CD14-positive monocyte (primary cell): ENCODE measurements at regions not wholly inside any gene's neighbourhood (a gene's known extent, or its start where the extent isn't known, plus 50 kb on each side); places are given as distances from the start of the nearest gene placed in this dataset.

Experiments used
- DNase-seq, 3 donors: peaks; one replicate each; pipeline ENCODE4 v3.0.0-alpha.2; 2011 to 2022
- H2AFZ ChIP-seq: 2 replicates; pipeline ENCODE4 v1.6.0; 2012; ENCODE audit warnings: mild to moderate bottlenecking, low read depth, low read length, inconsistent platforms; ENCODE audit not compliant: insufficient read depth, poor library complexity, severe bottlenecking
- H3K27ac ChIP-seq, 2 donors: 1 replicate in 1 of 2; 2 replicates in 1 of 2; pipeline ENCODE4 v1.5.1; 2012 to 2013; ENCODE audit warnings: low read length in 2 of 2, control low read depth in 1 of 2, inconsistent platforms in 1 of 2, low read depth in 1 of 2, mild to moderate bottlenecking in 1 of 2
- H3K27me3 ChIP-seq, 2 donors: one replicate each; pipeline versions ENCODE4 v1.6.0 to v1.6.1; 2011 to 2013; ENCODE audit warnings: low read length in 2 of 2; ENCODE audit not compliant: control insufficient read depth in 2 of 2, insufficient read depth in 2 of 2
- H3K36me3 ChIP-seq, 2 donors: replicated peaks in 1 of 2; 1 replicate in 1 of 2; 2 replicates in 1 of 2; pipeline versions ENCODE4 v1.5.1 to v1.6.1; 2012 to 2013; ENCODE audit warnings: low read length in 2 of 2, control low read depth in 1 of 2, inconsistent platforms in 1 of 2, mild to moderate bottlenecking in 1 of 2; ENCODE audit not compliant: insufficient read depth in 2 of 2, control insufficient read depth in 1 of 2
- H3K4me1 ChIP-seq, 2 donors: 1 replicate in 1 of 2; 2 replicates in 1 of 2; pipeline versions ENCODE4 v1.5.1 to v1.6.1; 2012 to 2013; ENCODE audit warnings: low read length in 2 of 2, control low read depth in 1 of 2, inconsistent platforms in 1 of 2, mild to moderate bottlenecking in 1 of 2, moderate library complexity in 1 of 2; ENCODE audit not compliant: insufficient read depth in 2 of 2, control insufficient read depth in 1 of 2
- H3K4me2 ChIP-seq: replicated peaks from 2 replicates; pipeline ENCODE3; 2012; ENCODE audit warnings: low read length, moderate library complexity, mild to moderate bottlenecking; ENCODE audit not compliant: poor library complexity, severe bottlenecking; ENCODE audit errors: extremely low read depth
- H3K4me3 ChIP-seq, 3 experiments: fragments of 200-600 bp in 1 of 3; sonication (generic) in 1 of 3; replicated peaks in 1 of 3; 1 replicate in 2 of 3; 2 replicates in 1 of 3; pipeline ENCODE4 v1.5.1; 2011 to 2013; ENCODE audit warnings: low read length in 3 of 3, mild to moderate bottlenecking in 3 of 3, control low read depth in 2 of 3, low read depth in 2 of 3, inconsistent platforms in 1 of 3, moderate library complexity in 1 of 3
- H3K79me2 ChIP-seq: 2 replicates; pipeline ENCODE4 v1.6.0; 2012; ENCODE audit warnings: mild to moderate bottlenecking, control low read depth, inconsistent platforms, low read length, moderate library complexity; ENCODE audit not compliant: insufficient read depth
- H3K9ac ChIP-seq: 2 replicates; pipeline ENCODE4 v1.6.0; 2017; ENCODE audit warnings: low read length, mild to moderate bottlenecking; ENCODE audit not compliant: insufficient read depth, poor library complexity, severe bottlenecking
- H3K9me3 ChIP-seq, 2 donors: replicated peaks in 1 of 2; 1 replicate in 1 of 2; 2 replicates in 1 of 2; pipeline versions ENCODE4 v1.5.1 to v1.6.1; 2012 to 2013; ENCODE audit warnings: low read length in 2 of 2, control low read depth in 1 of 2; ENCODE audit not compliant: control insufficient read depth in 1 of 2, insufficient read depth in 1 of 2
- H4K20me1 ChIP-seq: 2 replicates; pipeline ENCODE4 v1.6.0; 2012; ENCODE audit warnings: mild to moderate bottlenecking, low read length, control low read depth, moderate library complexity; ENCODE audit not compliant: insufficient read depth
- H3K27ac Mint-ChIP-seq, 7 donors: one replicate each; pipeline ENCODE4 v1.8.0; 2020; ENCODE audit warnings: mild to moderate bottlenecking in 7 of 7, mixed read lengths in 7 of 7, moderate library complexity in 6 of 7, inconsistent platforms in 2 of 7
- H3K27me3 Mint-ChIP-seq, 3 donors: one replicate each; pipeline ENCODE4 v1.8.0; 2021 to 2022; ENCODE audit warnings: low read depth in 3 of 3, mild to moderate bottlenecking in 3 of 3, mixed read lengths in 3 of 3, moderate library complexity in 3 of 3, inconsistent platforms in 1 of 3
- H3K36me3 Mint-ChIP-seq, 2 donors: one replicate each; pipeline ENCODE4 v1.8.0; 2020; ENCODE audit warnings: mixed read lengths in 2 of 2, inconsistent platforms in 1 of 2, mild to moderate bottlenecking in 1 of 2
- H3K4me1 Mint-ChIP-seq: one replicate; pipeline ENCODE4 v1.8.0; 2020; ENCODE audit warnings: mild to moderate bottlenecking, mixed read lengths
- H3K4me3 Mint-ChIP-seq, 2 donors: one replicate each; pipeline ENCODE4 v1.8.0; 2020; ENCODE audit warnings: mild to moderate bottlenecking in 2 of 2, mixed read lengths in 2 of 2, moderate library complexity in 1 of 2
- H3K9me3 Mint-ChIP-seq, 7 donors: one replicate each; pipeline ENCODE4 v1.8.0; 2020 to 2022; ENCODE audit warnings: mixed read lengths in 7 of 7, mild to moderate bottlenecking in 6 of 7, moderate library complexity in 6 of 7, inconsistent platforms in 2 of 7
- WGBS: methylation state at CpG from one replicate; pipeline ENCODE4 v1.1.5; 2013; ENCODE audit warnings: missing lambda C conversion rate; ENCODE audit not compliant: insufficient coverage; 5-methylcytosine and 5-hydroxymethylcytosine counted together
- intact Hi-C, 2 donors: fragments of 100-400 bp; cut with micrococcal nuclease; formaldehyde crosslinking; loops; one replicate each; pipeline versions ENCODE4 v1.15.0 to v1.15.1; 2023
- TF ChIP-seq, protein P1 (sequence below): fragments of 200-600 bp; IDR thresholded peaks from one replicate; pipeline ENCODE4 v1.8.0; 2022; ENCODE audit warnings: antibody characterized with exemption, mild to moderate bottlenecking

DNA sequence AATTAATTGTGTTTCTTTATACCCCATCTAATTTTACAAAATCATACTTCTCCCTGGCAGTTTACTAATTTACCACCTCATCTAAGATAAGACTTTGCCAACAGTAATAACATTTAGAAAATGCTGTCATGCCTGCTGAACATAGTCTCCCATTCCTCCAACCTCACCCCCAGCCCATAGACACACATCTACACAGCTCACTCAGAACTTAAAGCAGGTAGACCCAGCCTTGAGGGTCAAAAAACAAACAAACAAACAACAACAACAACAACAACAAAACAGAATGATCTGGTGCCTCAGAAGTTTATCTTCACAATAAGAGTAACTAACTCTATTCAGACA lies 94.0 kb downstream of the ZC3H11B start:
- no peak overlapping the region for H3K4me2 ChIP-seq
- Mint-ChIP-seq H3K36me3 (no peaks in the 10 kb centered on the region), H3K9me3 (peaks cover 0 to 7% (median 3%) of the 10 kb centered on the region in 7 donors)

DNA sequence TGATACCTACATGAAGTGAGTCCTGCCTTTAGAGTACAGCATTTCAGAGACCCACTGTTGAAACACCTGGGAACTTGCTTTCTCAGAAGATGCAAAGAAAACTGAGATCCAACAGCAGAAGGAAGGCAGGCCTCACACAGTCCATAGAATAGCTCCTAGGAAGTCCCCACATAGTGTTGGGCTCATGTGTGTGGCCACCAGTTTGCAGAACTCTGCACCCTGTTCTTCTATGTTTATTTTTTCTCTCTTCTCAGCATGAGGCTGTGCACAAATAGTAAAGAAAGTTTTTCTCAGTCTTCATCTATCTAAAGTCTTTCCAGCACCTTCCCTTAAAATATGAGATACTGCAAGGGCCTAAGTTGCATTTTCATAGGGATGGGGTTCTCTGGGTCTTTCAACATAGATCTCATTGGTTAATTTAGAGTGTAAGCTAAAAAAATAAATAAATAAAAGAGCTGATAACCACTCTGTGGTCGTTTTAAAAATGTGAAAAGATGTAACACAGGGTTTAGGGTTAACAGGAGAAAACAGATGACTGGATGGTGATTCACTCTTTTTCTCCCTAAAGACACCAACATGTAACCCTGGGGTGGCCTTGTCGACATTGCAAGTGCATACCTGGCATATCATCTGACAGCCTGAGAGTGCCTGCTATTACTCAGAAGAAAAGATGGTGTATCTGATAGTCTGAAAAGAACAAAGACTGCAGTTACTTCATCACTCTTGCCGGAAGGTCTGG lies 94.6 kb downstream of the ZC3H11B start:
- Histone ChIP-seq H4K20me1 (no peaks in the 10 kb centered on the region), H3K27me3 (no peaks in the 10 kb centered on the region), H3K9ac (no peak overlapping the region), H3K36me3 (no peaks in the 10 kb centered on the region), H3K27ac (no peak overlapping the region), H3K4me2 (no peak overlapping the region), H3K9me3 (no peaks in the 10 kb centered on the region), H3K4me1 (peaks cover 3 to 4% of the 10 kb centered on the region in 2 donors), H2AFZ (no peak overlapping the region), H3K4me3 (no peak overlapping the region), H3K79me2 (no peaks in the 10 kb centered on the region)
- H3K27me3 Mint-ChIP-seq = peaks cover 2 to 3% (median 3%) of the 10 kb centered on the region in 3 donors
- no peak overlapping the region for H3K4me3 Mint-ChIP-seq
- 100% methylated on average over 1 of the region's 3 CpGs for WGBS
- TF ChIP-seq, protein P1, sequence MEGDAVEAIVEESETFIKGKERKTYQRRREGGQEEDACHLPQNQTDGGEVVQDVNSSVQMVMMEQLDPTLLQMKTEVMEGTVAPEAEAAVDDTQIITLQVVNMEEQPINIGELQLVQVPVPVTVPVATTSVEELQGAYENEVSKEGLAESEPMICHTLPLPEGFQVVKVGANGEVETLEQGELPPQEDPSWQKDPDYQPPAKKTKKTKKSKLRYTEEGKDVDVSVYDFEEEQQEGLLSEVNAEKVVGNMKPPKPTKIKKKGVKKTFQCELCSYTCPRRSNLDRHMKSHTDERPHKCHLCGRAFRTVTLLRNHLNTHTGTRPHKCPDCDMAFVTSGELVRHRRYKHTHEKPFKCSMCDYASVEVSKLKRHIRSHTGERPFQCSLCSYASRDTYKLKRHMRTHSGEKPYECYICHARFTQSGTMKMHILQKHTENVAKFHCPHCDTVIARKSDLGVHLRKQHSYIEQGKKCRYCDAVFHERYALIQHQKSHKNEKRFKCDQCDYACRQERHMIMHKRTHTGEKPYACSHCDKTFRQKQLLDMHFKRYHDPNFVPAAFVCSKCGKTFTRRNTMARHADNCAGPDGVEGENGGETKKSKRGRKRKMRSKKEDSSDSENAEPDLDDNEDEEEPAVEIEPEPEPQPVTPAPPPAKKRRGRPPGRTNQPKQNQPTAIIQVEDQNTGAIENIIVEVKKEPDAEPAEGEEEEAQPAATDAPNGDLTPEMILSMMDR = no peak
- H3K36me3 Mint-ChIP-seq = no peaks in the 10 kb centered on the region
- H3K9me3 Mint-ChIP-seq = peaks cover 0 to 7% (median 3%) of the 10 kb centered on the region in 7 donors
- H3K4me1 Mint-ChIP-seq = peaks cover 9% of the 10 kb centered on the region
- intact Hi-C loops = no loop called here
- no peak overlapping the region for H3K27ac Mint-ChIP-seq
- DNase-seq = no peak

More for the DNA sequence above, 94.0 kb downstream of the ZC3H11B start:
- Histone ChIP-seq H3K79me2 (no peaks in the 10 kb centered on the region), H3K4me3 (no peak overlapping the region), H3K27me3 (no peaks in the 10 kb centered on the region), H3K4me1 (peaks cover 0 to under 1% of the 10 kb centered on the region in 2 donors), H3K27ac (no peak overlapping the region), H3K9ac (no peak overlapping the region), H3K9me3 (no peaks in the 10 kb centered on the region), H4K20me1 (no peaks in the 10 kb centered on the region), H2AFZ (no peak overlapping the region), H3K36me3 (no peaks in the 10 kb centered on the region)
- Mint-ChIP-seq H3K4me3 (no peak overlapping the region), H3K27me3 (peaks cover 2 to 3% (median 3%) of the 10 kb centered on the region in 3 donors), H3K27ac (no peak overlapping the region), H3K4me1 (peaks cover 5% of the 10 kb centered on the region)
- intact Hi-C loops = no loop called here
- TF ChIP-seq, protein P1 = no peak
- DNase-seq = no peak
